Activated T-cell treated with anti-CD3 and anti-CD28 coated beads, Interleukin-2, amount 50 U/mL, for 72 hours (primary cell): ENCODE measurements at regions not wholly inside any gene's neighbourhood (a gene's known extent, or its start where the extent isn't known, plus 50 kb on each side); places are given as distances from the start of the nearest gene placed in this dataset.
"Not testable (repeated sequence)": the region's sequence is repeated elsewhere in the genome, so short reads cannot be mapped to it uniquely, and the experiment has no call there.

ENCODE experiments used
- ATAC-seq, 2 donors: fragments of 150-1000 bp; cut with Tn5 transposase; replicated peaks in 1 of 2; 2 replicates each; pipeline ENCODE4 v1.10.0; 2021; ENCODE audit warnings: moderate library complexity in 2 of 2, mild to moderate bottlenecking in 1 of 2
- DNase-seq, 2 donors: peaks; one replicate each; pipeline ENCODE4 v3.0.0; 2021 to 2022; ENCODE audit warnings: mixed read lengths in 1 of 2
- H3K27ac Mint-ChIP-seq: one replicate; pipeline ENCODE4 v1.8.0; 2022; ENCODE audit warnings: mild to moderate bottlenecking, moderate library complexity, mixed read lengths
- H3K27me3 Mint-ChIP-seq: one replicate; pipeline ENCODE4 v1.8.0; 2022; ENCODE audit warnings: low read depth, mixed read lengths
- H3K36me3 Mint-ChIP-seq, 2 donors: one replicate each; pipeline ENCODE4 v1.8.0; 2022; ENCODE audit warnings: mixed read lengths in 2 of 2, mild to moderate bottlenecking in 1 of 2; ENCODE audit not compliant: insufficient read depth in 2 of 2
- H3K4me1 Mint-ChIP-seq: one replicate; pipeline ENCODE4 v1.8.0; 2022; ENCODE audit warnings: low read depth, mixed read lengths
- H3K4me3 Mint-ChIP-seq, 2 donors: one replicate each; pipeline ENCODE4 v1.8.0; 2022; ENCODE audit warnings: mild to moderate bottlenecking in 2 of 2, mixed read lengths in 2 of 2, moderate library complexity in 2 of 2
- H3K9me3 Mint-ChIP-seq, 2 donors: one replicate each; pipeline ENCODE4 v1.8.0; 2022; ENCODE audit warnings: mixed read lengths in 2 of 2

GRCh38 chr12:90741611-90742010, 213.4 kb downstream of the CCER1 start:
- no peaks in the 10 kb centered on the region for H3K36me3 Mint-ChIP-seq
- peaks cover 2 to 5% of the 10 kb centered on the region in 2 donors for H3K9me3 Mint-ChIP-seq
- DNase-seq (no peak), ATAC-seq (no peak)
- no peak overlapping the region for H3K4me3 Mint-ChIP-seq
- no peaks in the 10 kb centered on the region for H3K4me1 Mint-ChIP-seq
- no peak overlapping the region for H3K27ac Mint-ChIP-seq
- H3K27me3 Mint-ChIP-seq, result no peaks in the 10 kb centered on the region

DNA sequence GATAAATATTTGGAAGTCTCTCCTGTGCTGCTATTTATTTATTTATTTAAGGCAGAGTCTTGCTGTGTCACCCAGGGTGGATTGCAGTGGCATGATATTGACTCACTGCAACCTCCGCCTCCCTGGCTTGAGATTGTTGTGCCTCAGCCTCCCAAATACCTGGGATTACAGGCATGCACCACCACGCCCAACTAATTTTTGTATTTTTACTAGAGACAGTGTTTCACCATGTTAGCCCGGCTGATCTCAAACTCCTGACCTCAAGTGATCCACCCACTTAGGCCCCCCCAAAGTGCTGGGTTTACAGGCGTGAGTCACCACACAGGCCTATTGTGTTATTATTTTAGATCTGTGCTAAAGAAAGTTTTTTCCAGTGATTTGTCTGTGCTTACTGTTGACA, 225.2 kb downstream of the CCER1 start:
- H3K27ac Mint-ChIP-seq, result no peak overlapping the region
- no peak overlapping the region for H3K4me3 Mint-ChIP-seq
- ATAC-seq, result no peak
- H3K4me1 Mint-ChIP-seq, result no peaks in the 10 kb centered on the region
- no peaks in the 10 kb centered on the region for H3K27me3 Mint-ChIP-seq
- no peaks in the 10 kb centered on the region for H3K36me3 Mint-ChIP-seq
- no peak for DNase-seq
- peaks cover 2% of the 10 kb centered on the region in 2 donors for H3K9me3 Mint-ChIP-seq

GRCh38 chr12:90712671-90713070, 242.3 kb downstream of the CCER1 start:
- Mint-ChIP-seq H3K27me3 (no peaks in the 10 kb centered on the region), H3K4me1 (no peaks in the 10 kb centered on the region), H3K27ac (no peak overlapping the region), H3K4me3 (no peak overlapping the region), H3K9me3 (no peaks in the 10 kb centered on the region), H3K36me3 (no peaks in the 10 kb centered on the region)
- ATAC-seq (no peak), DNase-seq (no peak)

DNA sequence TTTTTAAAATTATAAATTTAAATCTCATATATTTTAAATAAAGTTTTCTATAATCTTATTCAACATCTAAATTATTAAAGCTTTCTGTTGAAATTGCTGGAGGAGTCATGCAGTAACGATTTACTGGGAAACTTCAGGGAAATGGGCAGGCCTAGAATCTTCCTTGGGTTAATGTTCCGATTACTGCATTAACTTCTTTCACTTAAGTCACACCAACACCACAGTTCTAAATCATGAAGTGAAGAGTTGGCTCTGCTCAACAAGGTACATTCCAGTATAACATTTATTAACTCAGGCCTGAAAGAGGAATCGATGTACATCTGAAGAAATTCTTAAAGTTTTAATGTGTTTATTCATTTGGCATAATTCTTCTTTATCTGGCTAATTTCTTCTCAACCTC, 244.3 kb downstream of the CCER1 start:
- Mint-ChIP-seq H3K9me3 (no peaks in the 10 kb centered on the region), H3K27me3 (no peaks in the 10 kb centered on the region), H3K36me3 (no peaks in the 10 kb centered on the region), H3K4me3 (no peak overlapping the region), H3K4me1 (no peaks in the 10 kb centered on the region), H3K27ac (no peak overlapping the region)
- DNase-seq, result no peak
- ATAC-seq, result no peak

DNA sequence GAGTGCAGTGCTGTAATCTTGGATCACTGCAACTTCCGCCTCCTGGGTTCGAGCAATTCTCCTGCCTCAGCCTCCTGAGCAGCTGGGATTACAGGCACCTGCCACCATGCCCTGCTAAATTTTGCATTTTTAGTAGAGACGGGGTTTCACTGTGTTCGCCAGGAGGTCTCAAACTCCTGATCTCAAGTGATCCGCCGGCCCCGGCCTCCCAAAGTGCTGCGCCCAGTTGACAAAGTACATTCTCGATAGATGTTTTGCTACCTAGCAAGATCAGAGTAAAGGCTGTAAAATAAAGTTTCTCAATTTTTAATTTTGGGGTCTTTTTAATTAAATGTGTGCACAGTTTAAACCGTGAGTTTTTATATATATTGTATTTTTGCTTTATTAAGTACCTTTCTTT, 248.9 kb downstream of the CCER1 start:
- DNase-seq, result no peak
- no peak for ATAC-seq
- Mint-ChIP-seq H3K27ac (no peak overlapping the region), H3K4me1 (no peaks in the 10 kb centered on the region), H3K9me3 (no peaks in the 10 kb centered on the region), H3K27me3 (no peaks in the 10 kb centered on the region), H3K4me3 (no peak overlapping the region), H3K36me3 (no peaks in the 10 kb centered on the region)

DNA sequence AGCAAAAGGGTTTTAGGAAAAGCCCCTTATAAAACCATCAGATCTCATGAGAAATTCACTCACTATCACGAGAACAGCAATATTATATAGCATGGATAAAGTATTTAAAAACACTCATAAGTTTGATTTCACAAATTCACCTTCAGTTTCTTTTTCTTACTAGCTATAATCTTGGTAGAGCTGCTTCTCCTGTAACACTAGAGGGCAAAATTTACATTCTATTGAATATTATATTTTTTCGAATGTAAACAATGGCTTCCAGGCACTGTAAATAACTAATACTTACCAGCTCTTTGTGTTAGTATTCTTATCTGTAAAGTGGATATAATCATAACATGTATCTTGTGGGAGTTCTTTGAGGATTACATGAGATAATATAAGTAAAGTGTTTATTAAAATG, 259.6 kb downstream of the CCER1 start:
- Mint-ChIP-seq H3K27ac (no peak overlapping the region), H3K4me3 (no peak overlapping the region), H3K36me3 (no peaks in the 10 kb centered on the region), H3K9me3 (no peaks in the 10 kb centered on the region), H3K4me1 (no peaks in the 10 kb centered on the region), H3K27me3 (no peaks in the 10 kb centered on the region)
- no peak for ATAC-seq
- no peak for DNase-seq

- Mint-ChIP-seq H3K27ac (no peak overlapping the region), H3K4me1 (no peaks in the 10 kb centered on the region), H3K27me3 (no peaks in the 10 kb centered on the region), H3K36me3 (no peaks in the 10 kb centered on the region), H3K4me3 (no peak overlapping the region), H3K9me3 (peaks cover 0 to 6% of the 10 kb centered on the region in 2 donors)
- ATAC-seq, result no peak
- DNase-seq, result no peak
Observed at GRCh38 chr12:90690120-90690519, 264.9 kb downstream of the CCER1 start.

- not testable (repeated sequence) for H3K4me3 Mint-ChIP-seq, H3K27me3 Mint-ChIP-seq, H3K4me1 Mint-ChIP-seq, H3K36me3 Mint-ChIP-seq, DNase-seq, ATAC-seq, H3K27ac Mint-ChIP-seq, H3K9me3 Mint-ChIP-seq
Observed at GRCh38 chr12:90687682-90688081, 267.3 kb downstream of the CCER1 start.

GRCh38 chr12:90683871-90684270, 271.1 kb downstream of the CCER1 start:
- ATAC-seq, result no peak
- H3K9me3 Mint-ChIP-seq, result peaks cover 2 to 6% of the 10 kb centered on the region in 2 donors
- H3K4me3 Mint-ChIP-seq, result no peak overlapping the region

GRCh38 chr12:90682398-90682797, 272.6 kb downstream of the CCER1 start:
- no peaks in the 10 kb centered on the region for H3K4me1 Mint-ChIP-seq
- no peak overlapping the region for H3K4me3 Mint-ChIP-seq
- ATAC-seq, result no peak
- H3K9me3 Mint-ChIP-seq, result peaks cover 2 to 6% of the 10 kb centered on the region in 2 donors
- H3K27me3 Mint-ChIP-seq, result no peaks in the 10 kb centered on the region
- H3K27ac Mint-ChIP-seq, result no peak overlapping the region
- no peaks in the 10 kb centered on the region for H3K36me3 Mint-ChIP-seq
- no peak for DNase-seq

More at GRCh38 chr12:90683871-90684270, 271.1 kb downstream of the CCER1 start:
- H3K4me1 Mint-ChIP-seq, result no peaks in the 10 kb centered on the region
- DNase-seq, result no peak
- H3K27ac Mint-ChIP-seq, result no peak overlapping the region
- H3K36me3 Mint-ChIP-seq, result no peaks in the 10 kb centered on the region
- H3K27me3 Mint-ChIP-seq, result no peaks in the 10 kb centered on the region

DNA sequence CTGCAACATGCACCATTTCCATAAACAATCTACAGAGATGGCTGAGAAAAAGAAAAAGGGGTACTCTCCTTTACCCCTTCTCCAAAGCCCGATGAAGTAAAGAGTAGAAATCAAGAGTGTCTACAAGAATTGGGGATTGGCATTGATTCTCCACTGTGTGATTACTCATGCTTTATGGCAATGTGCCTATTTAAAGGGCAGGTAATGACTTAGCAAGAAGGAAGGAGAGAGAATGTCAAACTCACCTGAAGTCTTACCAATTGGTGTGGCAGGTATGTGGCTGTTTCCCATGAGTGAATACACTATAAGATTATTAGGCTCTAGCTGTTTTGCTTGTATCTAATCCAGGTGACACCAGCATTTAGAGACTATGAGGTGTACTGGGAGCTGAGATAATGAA, 275.3 kb downstream of the CCER1 start:
- Mint-ChIP-seq H3K36me3 (no peaks in the 10 kb centered on the region), H3K27me3 (no peaks in the 10 kb centered on the region), H3K9me3 (peaks cover 0 to 2% of the 10 kb centered on the region in 2 donors), H3K4me3 (no peak overlapping the region), H3K4me1 (no peaks in the 10 kb centered on the region), H3K27ac (no peak overlapping the region)
- DNase-seq, result no peak
- ATAC-seq, result no peak

DNA sequence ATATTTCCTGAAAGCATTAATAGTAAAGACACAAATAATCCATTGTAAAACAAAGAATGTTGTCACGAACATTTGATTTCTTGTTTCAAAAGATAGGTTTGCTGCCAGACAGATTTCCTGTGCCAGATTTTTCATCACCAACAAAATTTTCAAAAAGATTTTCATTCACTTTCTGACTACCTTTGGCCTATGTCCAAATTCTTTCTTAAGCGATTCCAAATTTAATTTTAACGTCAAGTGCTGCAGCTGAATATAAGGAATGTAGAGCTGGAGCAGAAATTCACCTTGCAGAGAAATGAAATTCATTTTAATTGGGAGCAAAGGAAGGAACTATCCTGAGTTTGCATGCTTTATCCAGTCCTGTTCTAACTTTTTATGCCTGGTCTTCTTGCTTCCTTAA, 277.4 kb downstream of the CCER1 start:
- Mint-ChIP-seq H3K27ac (no peak overlapping the region), H3K4me3 (no peak overlapping the region), H3K9me3 (peaks cover 0 to 2% of the 10 kb centered on the region in 2 donors), H3K27me3 (no peaks in the 10 kb centered on the region), H3K36me3 (no peaks in the 10 kb centered on the region), H3K4me1 (no peaks in the 10 kb centered on the region)
- ATAC-seq, result no peak
- DNase-seq, result no peak

- no peak for DNase-seq
- no peaks in the 10 kb centered on the region for H3K36me3 Mint-ChIP-seq
- H3K9me3 Mint-ChIP-seq, result peaks cover 0 to 2% of the 10 kb centered on the region in 2 donors
- no peak overlapping the region for H3K27ac Mint-ChIP-seq
- no peak for ATAC-seq
- H3K4me3 Mint-ChIP-seq, result no peak overlapping the region
- H3K4me1 Mint-ChIP-seq, result no peaks in the 10 kb centered on the region
- H3K27me3 Mint-ChIP-seq, result no peaks in the 10 kb centered on the region
Observed at GRCh38 chr12:90677055-90677454, 277.9 kb downstream of the CCER1 start.

DNA sequence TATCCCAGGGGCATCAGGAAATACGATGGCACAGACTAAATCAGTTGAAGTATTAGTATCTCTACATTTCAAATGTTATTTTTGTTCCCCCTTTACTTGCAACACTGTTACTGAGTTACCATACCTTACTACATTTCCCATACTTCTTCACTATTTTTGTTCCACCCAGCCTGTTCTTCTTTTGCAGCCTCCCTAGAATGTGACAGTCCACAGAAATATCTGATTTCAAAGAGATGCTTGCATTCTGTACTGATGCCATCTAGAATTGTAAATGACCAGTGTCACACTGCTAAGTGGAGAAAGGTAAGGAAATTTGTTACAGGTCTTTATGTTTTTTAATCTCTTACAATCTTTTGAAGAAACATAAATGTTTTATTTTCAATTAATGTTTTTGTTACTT, 279.9 kb downstream of the CCER1 start:
- peaks cover 0 to 6% of the 10 kb centered on the region in 2 donors for H3K9me3 Mint-ChIP-seq
- H3K4me3 Mint-ChIP-seq, result no peak overlapping the region
- H3K36me3 Mint-ChIP-seq, result no peaks in the 10 kb centered on the region
- no peak overlapping the region for H3K27ac Mint-ChIP-seq
- no peaks in the 10 kb centered on the region for H3K27me3 Mint-ChIP-seq
- ATAC-seq (no peak), DNase-seq (no peak)
- no peaks in the 10 kb centered on the region for H3K4me1 Mint-ChIP-seq
